ENCODE measurements at regions not wholly inside any gene's neighbourhood (a gene's known extent, or its start where the extent isn't known, plus 50 kb on each side); places are given as distances from the start of the nearest gene placed in this dataset.

GRCh38 chr7:116401711-116402110, 97.8 kb upstream of the CAV2 start:
- TF ChIP-seq JUND (IDR thresholded peaks at IDR 0.05) (no peak), CTCF (IDR thresholded peaks at IDR 0.05 in 2 of 3, conservative IDR thresholded peaks at IDR 0.05 in 1 of 3; ENCODE audit: borderline replicate concordance in 1 of 3, insufficient read depth in 1 of 3, low read depth in 2 of 3, low read length in 2 of 3) (no peak), POLR2AphosphoS5 (IDR thresholded peaks at IDR 0.05; ENCODE audit: low read depth, low read length) (no peak), POLR2A (IDR thresholded peaks at IDR 0.05; ENCODE audit: borderline replicate concordance, extremely low read depth, insufficient read depth, insufficient read length) (no peak), SP1 (IDR thresholded peaks at IDR 0.05; ENCODE audit: low read depth) (no peak)

Data from HCT116 (cell line).